HG03196 (cell line): ENCODE measurements at regions not wholly inside any gene's neighbourhood (a gene's known extent, or its start where the extent isn't known, plus 50 kb on each side); places are given as distances from the start of the nearest gene placed in this dataset.

Experiments used
- ATAC-seq: cut with Tn5 transposase; IDR thresholded peaks from one replicate; pipeline ENCODE4 v1.9.1; 2021; ENCODE audit not compliant: unreplicated experiment

DNA sequence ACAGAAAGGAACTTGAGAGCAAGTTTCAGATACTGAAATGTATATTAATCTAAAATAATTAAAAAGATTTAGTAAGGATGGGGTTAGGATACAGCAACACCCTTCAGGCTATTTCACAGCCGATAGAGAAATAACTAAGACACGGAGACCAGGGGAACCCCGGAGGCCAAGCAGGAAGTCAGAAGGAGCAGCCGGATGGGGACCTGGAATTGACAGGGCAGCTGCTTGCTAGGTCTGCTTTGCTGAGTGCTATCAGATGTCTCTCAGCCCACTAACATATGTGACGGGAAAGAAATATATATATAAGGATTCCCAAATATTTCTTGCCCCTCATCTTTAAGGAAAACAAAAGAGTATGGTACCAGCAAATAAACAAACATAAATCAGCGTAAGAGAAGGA, 154.1 kb upstream of the CDH5 start:
- ATAC-seq, result no peak

DNA sequence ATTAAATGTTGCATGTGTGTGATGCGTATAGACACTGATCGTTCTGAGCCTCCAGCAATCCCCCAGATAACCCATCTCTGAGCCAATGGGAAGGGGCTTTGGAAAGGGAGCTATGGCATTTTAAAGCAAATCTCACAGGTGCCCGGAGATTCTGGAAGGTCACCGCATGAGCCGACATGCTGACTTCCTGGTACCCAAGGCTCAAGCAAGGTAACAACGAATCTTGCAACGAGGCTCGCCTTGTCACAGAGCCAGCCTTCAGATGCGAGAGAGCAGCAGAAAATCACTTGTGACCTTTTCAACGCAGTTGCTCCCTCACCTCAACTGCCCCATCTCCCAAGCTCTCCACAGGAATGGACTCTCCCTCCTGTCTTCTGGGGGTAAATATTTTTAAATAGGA, 154.8 kb upstream of the CDH5 start:
- no peak for ATAC-seq

DNA sequence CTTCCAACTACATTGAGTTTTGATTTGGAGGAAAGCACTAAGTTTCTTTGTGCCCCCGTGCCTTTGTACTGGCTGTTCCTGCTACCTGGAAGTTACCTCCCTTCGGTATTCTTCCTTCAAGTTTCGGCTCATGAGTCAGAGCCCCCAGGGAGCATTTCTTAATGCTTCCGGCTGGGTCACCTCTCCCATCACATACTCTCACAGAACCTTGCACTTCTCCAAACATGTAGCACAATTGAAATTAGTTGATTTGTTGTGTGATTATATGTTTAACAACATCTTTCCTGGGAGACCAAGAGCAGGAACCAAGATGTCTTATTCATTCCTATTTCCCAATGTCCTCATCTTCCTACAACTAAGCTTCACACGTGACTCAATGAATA, 158.6 kb upstream of the CDH5 start:
- no peak for ATAC-seq

DNA sequence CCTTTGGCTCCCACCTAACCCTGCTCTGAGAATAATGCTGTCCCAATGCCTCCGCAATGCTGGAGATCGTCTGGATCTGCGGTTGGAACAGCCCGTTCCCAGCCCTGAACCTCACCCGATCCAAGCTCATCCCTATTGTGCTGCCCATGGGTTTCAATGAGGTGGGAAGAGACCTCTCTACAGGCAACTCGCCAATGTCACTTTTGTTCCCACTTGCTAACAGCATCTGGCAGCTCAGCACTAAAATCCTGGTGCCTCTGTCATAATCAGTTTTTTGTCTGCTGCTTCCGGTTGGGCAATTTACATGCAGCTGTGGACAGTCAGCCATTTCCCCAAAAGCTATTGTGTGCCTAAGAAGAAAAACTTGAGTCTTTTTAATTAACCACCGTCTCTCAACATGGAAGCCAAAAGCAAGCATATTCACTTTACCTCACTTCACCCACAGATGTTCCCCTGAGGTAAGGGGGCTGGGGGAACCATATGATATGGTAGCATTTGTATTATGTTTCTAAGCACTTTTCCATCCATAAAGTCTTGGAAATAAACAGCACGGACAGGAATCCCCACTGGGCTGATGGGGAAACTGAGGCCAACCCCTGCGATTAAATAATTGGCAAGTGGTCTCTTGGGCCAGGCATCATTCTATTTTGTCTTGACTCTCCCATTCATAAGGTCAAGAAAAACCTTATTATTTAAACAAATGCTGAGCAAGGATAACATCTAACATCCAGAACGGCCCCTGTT, 159.2 kb upstream of the CDH5 start:
- ATAC-seq, result no peak

DNA sequence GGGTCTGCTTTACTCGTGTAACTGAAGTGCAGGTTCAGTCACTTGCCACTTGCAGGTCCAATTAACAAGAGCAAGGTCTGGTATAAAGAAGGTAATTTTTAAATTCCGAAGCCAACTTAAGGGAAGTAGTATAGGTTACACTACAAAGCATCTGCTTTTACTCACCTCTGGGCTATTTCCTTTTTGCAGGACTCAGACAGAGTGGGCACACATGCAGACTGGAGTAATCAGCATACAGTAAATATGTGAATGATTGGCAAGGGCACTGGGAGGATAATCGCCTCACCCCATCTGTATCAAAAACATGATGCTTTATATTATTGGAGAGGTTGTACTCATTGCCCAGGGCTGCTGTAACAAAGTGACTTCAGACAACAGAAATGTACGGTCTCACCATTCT, 160.1 kb upstream of the CDH5 start:
- ATAC-seq, result no peak

DNA sequence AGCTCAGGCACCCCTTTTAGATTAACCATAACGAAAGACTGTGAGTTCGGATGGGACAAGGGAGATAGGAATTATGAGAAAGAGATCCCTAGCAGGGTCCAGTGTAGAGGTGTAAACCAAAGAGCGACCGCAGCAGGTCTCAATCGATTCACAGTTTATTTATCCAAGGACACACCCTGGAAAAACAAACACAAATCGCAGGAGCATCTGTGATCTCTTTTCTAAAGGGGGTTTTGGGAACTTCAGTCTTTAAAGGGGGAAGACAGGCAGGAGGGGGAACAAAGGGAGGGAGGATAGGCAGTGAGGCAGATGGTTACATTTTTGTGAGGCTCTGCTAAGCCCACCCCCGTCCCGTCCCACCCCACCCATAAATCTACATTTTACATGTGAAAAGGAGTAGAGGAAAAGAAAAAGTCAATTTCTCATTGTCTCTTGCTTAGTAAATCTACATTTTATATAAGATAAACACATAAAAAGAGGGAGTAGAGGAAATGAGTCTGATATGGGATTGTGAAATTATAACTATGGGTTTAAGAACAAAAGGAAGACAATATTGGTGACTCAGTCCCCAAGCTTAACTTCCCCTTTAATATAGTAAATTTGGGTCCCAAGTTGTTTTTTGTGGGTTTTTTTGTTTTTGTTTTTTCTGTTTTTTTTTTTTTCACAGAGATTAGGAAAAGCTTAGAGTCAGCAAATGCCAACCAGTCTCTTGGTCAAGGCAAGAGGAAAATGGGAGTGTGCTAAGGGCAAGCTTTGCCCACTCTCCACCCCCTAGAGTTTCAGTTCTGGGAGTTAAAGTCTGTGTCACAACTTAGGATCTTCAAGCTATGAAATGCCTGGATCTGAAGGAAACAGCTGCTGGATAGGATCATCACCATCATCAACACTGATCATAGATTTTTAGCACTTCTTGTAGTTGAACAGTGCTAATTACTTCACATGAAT, 160.9 kb upstream of the CDH5 start:
- no peak for ATAC-seq

DNA sequence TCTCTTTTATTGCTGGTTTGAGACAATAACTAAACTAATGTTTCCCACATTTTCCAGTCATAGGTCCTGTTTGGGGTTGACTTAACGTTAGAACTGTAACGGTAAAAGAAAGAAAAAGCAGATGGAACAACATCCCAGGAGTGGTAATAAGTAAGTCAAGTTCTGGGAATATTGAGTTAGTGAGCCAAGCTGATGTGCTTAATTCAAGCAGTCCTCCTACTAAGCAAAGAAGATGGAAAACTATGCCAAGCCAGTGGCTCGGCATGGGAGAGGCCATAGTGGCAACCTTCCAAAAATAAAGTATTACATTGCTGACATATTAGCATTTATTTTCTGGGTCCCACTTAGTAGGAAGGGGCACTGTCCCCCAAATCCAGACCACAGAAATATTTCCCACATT, 161.7 kb upstream of the CDH5 start:
- ATAC-seq, result no peak

DNA sequence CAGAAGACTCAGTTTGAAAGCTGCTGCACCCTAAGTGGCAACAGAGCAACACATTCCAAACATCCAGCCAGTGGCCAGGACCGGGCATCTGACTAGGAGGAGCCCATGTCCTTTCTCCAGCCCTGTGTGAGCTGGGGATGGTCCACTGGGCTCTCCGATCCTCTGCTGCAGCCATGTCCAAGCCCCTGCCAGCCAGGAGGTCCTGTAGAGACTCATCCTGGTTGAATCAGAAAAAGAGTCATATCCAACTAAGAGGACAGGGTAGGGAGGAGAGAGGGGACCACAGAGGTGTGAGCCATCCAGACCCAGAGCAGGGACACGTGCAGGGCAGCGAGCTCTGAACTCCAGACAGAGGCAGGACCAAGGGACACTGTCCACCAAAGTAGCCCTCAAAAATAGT, 163.0 kb upstream of the CDH5 start:
- ATAC-seq, result no peak

DNA sequence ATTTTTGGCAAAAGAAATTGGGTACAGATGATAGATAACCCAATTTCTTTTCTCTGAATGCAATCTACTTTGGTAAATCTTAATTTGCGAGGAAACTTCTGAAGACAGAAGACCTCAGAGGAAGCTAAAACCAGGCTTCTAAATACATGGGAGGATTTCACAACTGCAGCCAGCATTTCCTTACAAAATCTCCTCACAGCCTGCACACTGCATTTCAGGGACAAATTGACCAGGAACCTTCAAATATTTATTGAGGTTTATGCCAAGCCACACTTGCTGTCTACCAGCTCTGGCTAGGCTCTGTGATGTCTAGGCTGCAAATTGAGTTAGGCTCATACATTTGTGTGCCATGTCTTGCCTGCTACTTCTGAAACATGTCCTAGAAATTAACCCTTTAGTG, 167.3 kb upstream of the CDH5 start:
- ATAC-seq, result no peak

DNA sequence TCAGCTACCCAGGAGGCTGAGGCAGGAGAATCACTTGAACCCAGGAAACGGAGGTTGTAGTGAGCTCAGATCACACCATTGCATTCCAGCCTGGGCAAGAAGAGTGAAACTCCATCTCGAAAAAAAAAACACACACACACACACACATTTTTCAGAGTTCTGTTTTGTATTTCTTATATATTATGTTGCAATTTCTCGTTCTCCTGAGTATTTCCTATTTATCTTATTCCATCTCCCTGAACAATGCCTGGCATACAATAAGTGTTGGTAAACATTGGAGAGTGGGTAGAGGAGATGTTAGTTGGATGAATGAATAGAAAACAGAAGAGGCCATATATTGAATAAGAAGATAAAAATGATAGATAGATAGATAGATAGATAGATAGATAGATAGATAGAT, 167.8 kb upstream of the CDH5 start:
- ATAC-seq, result no peak

DNA sequence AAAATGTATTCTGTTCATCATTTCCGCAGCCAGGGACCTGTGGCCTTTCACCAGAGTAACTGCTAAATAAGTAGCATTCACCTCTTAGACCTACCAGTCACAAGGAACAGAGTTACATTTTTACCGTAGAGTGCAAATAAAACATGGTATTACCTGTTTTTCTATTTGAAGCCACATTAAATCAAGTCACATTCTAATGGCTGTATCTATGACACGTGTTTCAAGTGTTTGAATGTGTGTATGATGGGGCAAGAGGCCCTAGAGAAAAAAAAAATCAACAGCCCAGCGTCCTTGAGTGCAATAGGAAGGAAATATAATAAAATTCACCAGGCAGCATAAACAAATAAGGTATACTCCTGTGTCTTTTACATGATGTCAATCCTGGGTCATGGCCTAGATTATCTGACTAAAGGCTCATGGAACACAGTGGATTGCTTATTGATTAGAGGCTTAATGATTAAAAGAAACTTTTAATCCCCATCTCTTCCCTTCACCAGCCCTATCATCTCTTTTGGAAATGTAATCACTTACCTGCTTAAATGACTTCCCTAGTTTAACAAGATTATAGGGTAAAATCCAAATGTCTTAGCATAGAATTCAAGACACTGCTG, 168.7 kb upstream of the CDH5 start:
- ATAC-seq, result no peak

DNA sequence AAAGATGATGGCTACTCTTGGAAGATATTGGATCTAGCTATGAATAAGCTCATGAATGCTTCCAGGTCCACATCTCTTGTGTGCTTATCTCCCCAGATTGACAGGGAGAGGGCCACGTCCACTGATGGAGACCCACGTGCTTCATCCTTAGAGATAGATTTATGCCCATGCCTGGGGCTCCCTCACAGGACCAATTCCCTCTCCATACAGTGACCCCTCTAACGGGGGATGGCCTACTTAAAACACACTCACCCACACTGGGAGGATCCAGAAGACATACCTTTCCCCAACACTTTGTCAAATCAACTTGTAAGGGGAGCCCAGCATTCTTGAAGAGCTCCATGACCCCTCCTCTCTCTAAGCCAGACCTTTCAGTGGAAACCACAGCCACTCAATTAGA, 169.7 kb upstream of the CDH5 start:
- no peak for ATAC-seq

DNA sequence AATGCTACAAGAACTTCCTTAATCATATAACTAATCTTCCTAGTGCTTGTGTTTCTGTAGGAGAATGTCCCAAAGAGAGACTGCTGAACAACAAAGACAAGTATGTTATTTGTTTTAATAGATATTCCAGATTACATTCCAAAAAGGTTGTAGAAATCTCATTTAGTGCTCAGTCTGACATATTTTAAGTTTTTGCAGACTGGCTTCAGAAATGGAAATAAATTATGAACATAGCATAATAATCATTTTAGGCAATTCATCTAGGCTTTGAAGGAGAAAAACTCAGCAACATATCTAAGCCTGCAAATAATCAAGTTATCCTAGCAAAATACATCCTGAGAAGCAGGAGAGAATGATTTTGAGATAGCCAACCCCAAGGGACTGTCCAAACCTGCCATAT, 171.6 kb upstream of the CDH5 start:
- no peak for ATAC-seq

DNA sequence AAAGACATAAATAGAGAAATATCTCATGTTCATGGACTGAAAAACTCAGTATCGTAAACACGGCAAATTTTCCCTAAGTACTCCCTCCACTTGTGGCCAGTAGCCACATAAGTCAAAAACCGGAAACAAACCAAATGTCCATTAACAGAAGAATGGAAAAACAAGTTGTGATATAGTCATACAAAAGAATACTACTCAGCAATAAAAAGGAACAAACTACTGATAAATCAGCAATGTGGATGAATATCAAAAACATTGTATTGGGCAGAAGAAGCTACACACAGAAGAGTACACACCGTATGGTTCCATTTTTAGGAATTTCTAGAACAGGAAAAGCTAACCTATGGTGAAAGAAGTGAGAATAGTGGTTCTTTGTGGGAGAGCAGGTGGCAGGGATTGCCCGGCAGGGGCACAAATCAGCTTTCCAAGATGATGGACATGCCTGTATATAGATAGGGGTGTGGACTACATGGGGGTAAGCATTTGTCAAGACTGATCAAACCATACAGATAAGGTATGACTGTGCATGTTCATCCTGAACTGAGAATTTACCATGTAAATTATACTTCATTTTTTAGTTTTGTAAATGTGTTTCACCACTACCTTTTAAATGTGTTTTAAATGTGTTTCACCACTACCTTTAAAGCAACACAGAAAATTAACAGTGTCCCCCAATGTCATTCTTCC, 172.8 kb upstream of the CDH5 start:
- ATAC-seq, result no peak

DNA sequence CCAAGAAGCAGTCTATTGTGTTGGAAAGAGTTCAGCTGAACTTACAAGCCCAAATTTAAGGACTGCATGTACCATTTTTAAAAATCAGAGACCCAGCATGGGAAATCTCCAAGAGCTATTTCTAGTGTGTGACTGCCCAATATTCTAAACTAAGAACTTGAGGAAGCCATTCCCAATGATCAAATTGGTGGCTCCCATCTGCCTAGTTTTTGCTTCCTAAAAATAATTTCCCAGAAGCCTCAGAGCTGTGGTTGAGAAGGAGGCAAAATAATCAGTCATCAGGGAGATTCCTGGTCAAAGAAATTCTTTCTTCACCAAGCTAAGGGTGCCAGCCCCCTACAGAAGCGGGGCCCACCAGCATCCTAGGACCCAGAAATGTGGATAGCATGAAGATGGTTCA, 176.1 kb upstream of the CDH5 start:
- no peak for ATAC-seq

DNA sequence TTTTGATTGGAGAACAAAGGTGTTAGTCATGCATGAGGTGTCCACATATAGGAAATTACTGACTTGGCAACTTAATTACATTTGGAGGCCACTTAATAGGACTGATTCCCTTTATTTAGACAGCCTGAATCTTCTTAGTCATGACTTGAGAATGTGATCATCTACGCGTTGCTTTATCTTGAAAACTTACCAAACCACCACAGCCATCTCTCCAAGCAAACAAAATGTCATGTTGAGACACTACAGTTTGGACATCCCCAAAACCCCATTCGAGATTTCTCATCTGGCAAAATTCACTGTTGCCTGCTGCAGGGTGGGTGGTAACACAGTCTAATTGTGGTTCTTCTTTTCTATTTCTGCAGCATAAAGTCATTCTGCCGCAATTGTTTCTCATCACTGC, 176.5 kb upstream of the CDH5 start:
- ATAC-seq, result no peak

DNA sequence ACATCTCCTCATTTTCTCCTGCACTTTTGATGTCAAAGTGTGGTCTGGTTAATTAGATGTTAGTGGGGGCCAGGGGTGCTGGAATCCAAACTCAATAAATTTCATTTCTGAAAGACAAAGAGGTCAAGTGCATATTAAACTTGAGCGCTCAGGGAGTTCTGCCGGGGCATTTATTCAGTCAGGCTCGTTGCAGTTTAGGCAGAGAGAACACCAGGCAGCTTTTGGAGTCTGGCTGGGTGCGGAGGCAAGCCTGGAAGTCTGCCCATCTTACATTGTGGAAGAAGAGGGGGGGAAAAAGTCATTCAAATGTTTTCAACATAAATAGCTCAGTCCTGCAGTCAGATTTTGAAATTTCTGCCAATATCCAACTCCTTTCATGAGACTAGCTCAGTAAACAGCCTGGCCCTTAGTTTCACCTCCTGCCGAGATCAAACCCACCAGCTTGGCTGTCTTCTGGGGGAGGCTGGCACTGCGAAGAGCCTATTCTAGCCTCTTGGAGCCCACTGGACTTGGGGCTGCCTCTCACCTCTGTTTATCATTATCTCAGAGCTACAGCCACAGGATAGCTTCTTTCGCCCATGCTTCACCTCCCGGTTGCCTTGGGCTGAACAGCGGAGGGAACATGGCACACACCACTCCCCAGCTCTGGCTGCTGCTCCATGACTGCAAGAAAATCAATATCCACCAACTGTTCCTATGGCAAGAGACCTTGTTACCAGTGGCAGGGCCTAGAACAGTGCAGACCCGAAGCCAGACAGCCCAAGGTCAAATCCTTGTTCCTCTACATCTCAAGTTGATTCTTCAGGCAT, 177.4 kb upstream of the CDH5 start:
- ATAC-seq, result no peak

DNA sequence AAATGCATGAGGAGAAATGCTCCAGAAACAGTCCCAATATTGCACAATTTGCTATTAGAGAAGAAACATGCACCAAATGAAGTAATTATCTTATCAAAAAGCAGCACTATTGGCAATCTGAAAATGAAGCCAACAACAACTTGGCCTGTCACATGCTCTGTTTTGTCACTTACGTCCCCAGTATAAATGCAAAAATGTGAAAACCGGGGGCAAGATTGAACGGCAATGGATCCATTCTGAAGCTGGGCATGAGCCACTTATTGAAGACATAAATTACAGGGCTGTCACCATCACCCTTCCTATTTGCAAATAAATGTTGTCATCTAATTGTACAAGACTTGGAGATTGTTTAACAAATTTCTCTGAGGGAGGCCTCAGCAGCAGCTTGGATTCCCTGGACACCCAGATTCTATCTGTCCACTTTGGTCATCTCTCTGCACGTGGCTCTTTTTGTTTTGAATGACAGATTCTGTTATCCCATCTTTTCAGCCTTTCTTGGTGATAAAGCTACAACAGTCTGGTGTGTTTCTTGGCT, 180.2 kb upstream of the CDH5 start:
- no peak for ATAC-seq

DNA sequence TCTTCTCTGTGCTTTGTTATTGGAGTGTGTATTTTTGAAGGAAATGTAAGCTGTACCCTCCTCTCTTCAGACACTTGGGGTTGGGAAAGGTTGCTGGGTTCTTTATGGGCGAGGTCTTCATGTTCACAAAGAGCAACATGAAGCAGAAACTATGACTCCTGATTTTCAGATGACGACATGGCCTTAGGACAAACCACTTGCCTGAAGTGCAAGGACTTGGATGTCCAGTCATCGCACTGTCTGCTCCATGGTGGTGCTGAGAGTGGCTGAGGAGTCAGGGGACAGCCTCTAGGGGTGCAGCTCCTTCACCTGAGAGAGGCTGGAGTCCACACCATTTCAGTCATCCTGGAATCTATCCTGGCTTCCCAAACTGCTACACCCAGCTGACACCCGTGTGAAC, 183.9 kb upstream of the CDH5 start:
- ATAC-seq, result no peak

DNA sequence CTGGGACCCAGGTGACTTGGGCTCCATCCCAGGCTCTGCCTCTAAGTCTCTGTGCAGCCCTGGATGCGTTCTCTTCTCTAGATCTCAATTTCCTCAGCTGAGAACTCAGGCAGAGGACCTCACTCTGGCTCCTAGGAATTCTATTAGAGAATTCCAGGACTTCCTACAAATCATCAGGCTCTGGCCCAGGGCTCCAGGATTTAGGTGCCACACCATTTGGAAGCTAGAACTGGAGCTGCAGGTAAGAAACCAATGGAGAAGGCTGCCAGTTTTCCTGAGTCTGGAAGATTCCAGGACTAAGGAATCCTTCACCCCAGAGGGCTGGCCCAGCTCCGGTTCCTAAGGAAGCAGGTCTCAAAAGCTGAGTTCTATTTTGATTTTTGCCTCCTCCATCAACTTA, 189.8 kb upstream of the CDH5 start:
- ATAC-seq, result no peak
